Stimulated activated naive CD4-positive, alpha-beta T cell (primary cell): ENCODE measurements at regions not wholly inside any gene's neighbourhood (a gene's known extent, or its start where the extent isn't known, plus 50 kb on each side); places are given as distances from the start of the nearest gene placed in this dataset.

Source experiments
- DNase-seq, 6 experiments: peaks; one replicate each; lab custom pipeline; 2025; lab: John Stamatoyannopoulos, UW

- DNase-seq, result no peak
Measured at GRCh38 chr7:17651863-17652385, 288.4 kb downstream of the SNX13 start.

GRCh38 chr7:17654940-17655339 lies 285.4 kb downstream of the SNX13 start:
- DNase-seq, result no peak

- peak in 1 of 6 experiments; percentile 2 for DNase-seq
Measured at GRCh38 chr7:17659126-17659525, 281.2 kb downstream of the SNX13 start.

GRCh38 chr7:17660116-17660515 lies 280.2 kb downstream of the SNX13 start:
- no peak for DNase-seq

GRCh38 chr7:17661982-17662585 lies 278.2 kb downstream of the SNX13 start:
- no peak for DNase-seq

- no peak for DNase-seq
Measured at GRCh38 chr7:17663061-17663675, 277.1 kb downstream of the SNX13 start.

- DNase-seq, result no peak
Measured at GRCh38 chr7:17665029-17665428, 275.3 kb downstream of the SNX13 start.

- no peak for DNase-seq
Measured at GRCh38 chr7:17668122-17668521, 272.2 kb downstream of the SNX13 start.

- DNase-seq, result no peak
Measured at GRCh38 chr7:17669204-17669603, 271.1 kb downstream of the SNX13 start.

GRCh38 chr7:17671956-17672355 lies 268.3 kb downstream of the SNX13 start:
- DNase-seq, result no peak

- no peak for DNase-seq
Measured at GRCh38 chr7:17672783-17673182, 267.5 kb downstream of the SNX13 start.

GRCh38 chr7:17674166-17674942 lies 265.9 kb downstream of the SNX13 start:
- DNase-seq, result no peak

- DNase-seq, result no peak
Measured at GRCh38 chr7:17674943-17675608, 265.2 kb downstream of the SNX13 start.

- no peak for DNase-seq
Measured at GRCh38 chr7:17677408-17677807, 262.9 kb downstream of the SNX13 start.

- no peak for DNase-seq
Measured at GRCh38 chr7:17678896-17679295, 261.4 kb downstream of the SNX13 start.

- DNase-seq, result no peak
Measured at GRCh38 chr7:17679458-17679857, 260.8 kb downstream of the SNX13 start.

- no peak for DNase-seq
Measured at GRCh38 chr7:17680026-17680425, 260.3 kb downstream of the SNX13 start.

- DNase-seq, result peak in 2 of 6 experiments; percentile 14 to 40
Measured at GRCh38 chr7:17680943-17681351, 259.3 kb downstream of the SNX13 start.

- DNase-seq, result no peak
Measured at GRCh38 chr7:17681965-17682364, 258.3 kb downstream of the SNX13 start.

GRCh38 chr7:17682586-17682985 lies 257.7 kb downstream of the SNX13 start:
- no peak for DNase-seq

- no peak for DNase-seq
Measured at GRCh38 chr7:17685141-17685540, 255.2 kb downstream of the SNX13 start.

- DNase-seq, result no peak
Measured at GRCh38 chr7:17687361-17687760, 252.9 kb downstream of the SNX13 start.
